ENCODE measurements at regions not wholly inside any gene's neighbourhood (a gene's known extent, or its start where the extent isn't known, plus 50 kb on each side); places are given as distances from the start of the nearest gene placed in this dataset.
"Not testable (repeated sequence)": the region's sequence is repeated elsewhere in the genome, so short reads cannot be mapped to it uniquely, and the experiment has no call there.

DNA sequence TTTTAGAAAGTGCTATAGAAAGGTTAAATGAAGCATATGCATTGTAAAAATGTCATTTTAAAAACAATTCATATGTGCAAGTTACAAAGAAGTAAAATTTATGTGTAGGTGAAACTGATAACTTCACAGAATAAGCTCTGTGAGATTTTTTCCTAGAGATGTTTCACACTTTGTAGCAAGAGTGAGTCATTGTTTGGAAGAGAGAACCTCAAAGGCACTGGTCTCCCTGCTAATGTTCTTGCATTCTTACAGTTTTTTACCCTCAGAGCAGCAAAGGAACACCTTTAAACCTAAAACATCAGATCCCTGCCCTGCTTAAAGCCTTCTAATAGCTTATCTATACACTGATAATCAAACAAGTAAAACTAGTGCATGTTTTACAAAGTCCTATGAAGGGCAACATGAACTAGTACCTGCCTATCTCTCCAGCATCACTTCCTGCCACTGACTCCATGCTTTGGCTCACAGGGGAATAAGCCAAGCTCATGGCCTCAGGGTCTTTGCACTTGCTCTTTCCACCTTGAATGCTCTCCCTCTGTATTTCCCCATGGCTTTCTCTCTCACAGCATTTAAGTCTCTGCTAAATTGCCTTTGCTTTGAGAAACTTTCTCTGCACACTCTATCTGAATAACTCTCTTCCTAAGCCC, 997.0 kb downstream of the GATA3 start:
- Histone ChIP-seq H3K9me3 (ENCODE audit: low read depth) (no peaks in the 10 kb centered on the region), H3K4me3 (no peak overlapping the region), H3K4me1 (ENCODE audit: low read depth) (no peaks in the 10 kb centered on the region), H3K27me3 (no peaks in the 10 kb centered on the region), H3K36me3 (no peaks in the 10 kb centered on the region), H3K27ac (no peak overlapping the region)
- TF ChIP-seq, protein P1, sequence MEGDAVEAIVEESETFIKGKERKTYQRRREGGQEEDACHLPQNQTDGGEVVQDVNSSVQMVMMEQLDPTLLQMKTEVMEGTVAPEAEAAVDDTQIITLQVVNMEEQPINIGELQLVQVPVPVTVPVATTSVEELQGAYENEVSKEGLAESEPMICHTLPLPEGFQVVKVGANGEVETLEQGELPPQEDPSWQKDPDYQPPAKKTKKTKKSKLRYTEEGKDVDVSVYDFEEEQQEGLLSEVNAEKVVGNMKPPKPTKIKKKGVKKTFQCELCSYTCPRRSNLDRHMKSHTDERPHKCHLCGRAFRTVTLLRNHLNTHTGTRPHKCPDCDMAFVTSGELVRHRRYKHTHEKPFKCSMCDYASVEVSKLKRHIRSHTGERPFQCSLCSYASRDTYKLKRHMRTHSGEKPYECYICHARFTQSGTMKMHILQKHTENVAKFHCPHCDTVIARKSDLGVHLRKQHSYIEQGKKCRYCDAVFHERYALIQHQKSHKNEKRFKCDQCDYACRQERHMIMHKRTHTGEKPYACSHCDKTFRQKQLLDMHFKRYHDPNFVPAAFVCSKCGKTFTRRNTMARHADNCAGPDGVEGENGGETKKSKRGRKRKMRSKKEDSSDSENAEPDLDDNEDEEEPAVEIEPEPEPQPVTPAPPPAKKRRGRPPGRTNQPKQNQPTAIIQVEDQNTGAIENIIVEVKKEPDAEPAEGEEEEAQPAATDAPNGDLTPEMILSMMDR (IDR thresholded peaks at IDR 0.05; ENCODE audit: low read depth, low read length) = no peak
- DNase-seq (ENCODE audit: low read depth in 1 of 2, low spot score in 1 of 2) = no peak

DNA sequence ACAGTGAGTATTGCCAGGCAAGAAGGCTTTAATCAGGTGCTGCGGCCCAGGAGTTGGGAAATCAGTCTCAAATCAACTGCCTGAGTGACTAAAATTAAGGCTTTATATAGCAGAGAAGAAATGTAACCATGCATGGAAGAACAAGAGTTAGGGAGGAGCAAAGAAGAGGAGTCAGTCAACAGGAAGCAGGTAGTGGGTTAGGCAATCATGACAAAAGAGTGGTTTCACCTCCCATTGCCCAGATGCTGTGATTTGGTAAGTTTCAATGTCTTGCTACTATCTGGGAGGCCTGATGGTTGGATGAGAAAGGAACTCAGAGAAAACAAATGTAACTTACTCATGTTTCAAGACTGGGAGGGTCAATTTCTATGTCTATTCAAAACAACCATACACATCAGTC, 998.3 kb downstream of the GATA3 start:
- TF ChIP-seq, protein P1 (IDR thresholded peaks at IDR 0.05; ENCODE audit: low read depth, low read length) = no peak

DNA sequence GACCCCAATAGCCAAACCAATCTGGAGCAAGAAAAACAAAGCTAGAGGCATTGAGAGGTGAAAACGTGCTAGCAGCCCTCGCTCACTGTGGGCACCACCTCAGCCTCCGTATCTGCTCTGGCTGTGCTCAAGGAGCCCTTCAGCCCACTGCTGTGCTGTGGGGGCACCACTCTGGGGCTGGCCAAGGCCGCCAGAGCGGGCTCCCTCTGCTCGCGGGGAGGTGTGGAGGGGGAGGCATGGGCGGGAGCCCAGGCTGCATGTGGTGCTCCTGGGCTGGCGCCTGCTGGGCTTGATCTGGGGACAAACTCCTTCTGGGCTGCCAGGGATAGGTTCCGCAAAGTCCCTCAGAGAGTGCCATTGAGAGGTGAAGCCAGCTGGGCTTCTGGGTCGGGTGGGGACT, 1002.0 kb downstream of the GATA3 start:
- Histone ChIP-seq H3K27me3 (no peaks in the 10 kb centered on the region), H3K36me3 (no peaks in the 10 kb centered on the region), H3K9me3 (ENCODE audit: low read depth) (no peaks in the 10 kb centered on the region), H3K4me1 (ENCODE audit: low read depth) (no peaks in the 10 kb centered on the region), H3K4me3 (no peak overlapping the region), H3K27ac (no peak overlapping the region)
- TF ChIP-seq, protein P1 (IDR thresholded peaks at IDR 0.05; ENCODE audit: low read depth, low read length) = no peak
- DNase-seq (ENCODE audit: low read depth in 1 of 2, low spot score in 1 of 2) = no peak

More for the DNA sequence above, 998.3 kb downstream of the GATA3 start:
- Histone ChIP-seq H3K27ac (no peak overlapping the region), H3K4me3 (no peak overlapping the region), H3K27me3 (no peaks in the 10 kb centered on the region), H3K9me3 (ENCODE audit: low read depth) (no peaks in the 10 kb centered on the region), H3K36me3 (no peaks in the 10 kb centered on the region), H3K4me1 (ENCODE audit: low read depth) (no peaks in the 10 kb centered on the region)
- DNase-seq (ENCODE audit: low read depth in 1 of 2, low spot score in 1 of 2) = no peak

DNA sequence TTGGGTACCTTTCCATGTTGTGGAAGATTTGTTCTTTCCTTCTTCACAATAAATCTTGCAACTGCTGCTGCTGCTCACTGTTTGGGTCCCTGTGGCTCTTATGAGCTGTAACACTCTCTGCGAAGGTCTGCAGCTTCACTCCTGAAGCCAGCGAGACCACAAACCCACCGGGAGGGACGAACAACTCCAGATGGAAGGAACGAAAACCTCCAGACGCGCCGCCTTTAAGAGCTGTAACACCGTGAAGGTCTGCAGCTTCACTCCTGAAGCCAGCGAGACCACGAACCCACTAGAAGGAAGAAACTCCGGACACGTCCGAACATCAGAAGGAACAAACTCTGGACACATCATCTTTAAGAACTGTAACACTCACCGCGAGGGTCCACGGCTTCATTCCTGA, 1002.8 kb downstream of the GATA3 start:
- not testable (repeated sequence) for H3K4me1 ChIP-seq (ENCODE audit: low read depth); DNase-seq (ENCODE audit: low read depth in 1 of 2, low spot score in 1 of 2); H3K36me3 ChIP-seq; H3K27ac ChIP-seq; H3K27me3 ChIP-seq; H3K4me3 ChIP-seq; H3K9me3 ChIP-seq (ENCODE audit: low read depth)

DNA sequence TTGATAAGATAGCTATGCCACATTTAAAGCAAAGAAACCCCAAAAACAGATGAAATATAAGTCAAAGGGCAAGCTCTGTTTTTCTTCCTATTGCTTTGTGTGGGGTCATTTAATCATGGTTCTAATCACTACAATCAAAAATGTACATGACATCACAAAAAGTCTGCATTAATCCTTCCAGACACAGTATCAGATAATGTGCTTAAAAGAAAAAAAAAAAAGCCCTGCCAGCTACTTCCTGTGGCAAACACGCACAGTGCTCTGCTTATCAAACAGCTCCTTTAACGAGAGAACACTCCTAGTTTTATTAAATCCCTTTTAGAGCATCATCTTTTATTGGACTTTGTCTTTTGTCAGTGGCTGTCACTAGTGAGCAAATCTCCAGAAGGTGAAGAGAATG, 1005.8 kb downstream of the GATA3 start:
- Histone ChIP-seq H3K27me3 (no peaks in the 10 kb centered on the region), H3K27ac (no peak overlapping the region), H3K9me3 (ENCODE audit: low read depth) (no peaks in the 10 kb centered on the region), H3K36me3 (no peaks in the 10 kb centered on the region), H3K4me1 (ENCODE audit: low read depth) (no peaks in the 10 kb centered on the region), H3K4me3 (no peak overlapping the region)
- TF ChIP-seq, protein P1 (IDR thresholded peaks at IDR 0.05; ENCODE audit: low read depth, low read length) = no peak
- DNase-seq (ENCODE audit: low read depth in 1 of 2, low spot score in 1 of 2) = no peak

DNA sequence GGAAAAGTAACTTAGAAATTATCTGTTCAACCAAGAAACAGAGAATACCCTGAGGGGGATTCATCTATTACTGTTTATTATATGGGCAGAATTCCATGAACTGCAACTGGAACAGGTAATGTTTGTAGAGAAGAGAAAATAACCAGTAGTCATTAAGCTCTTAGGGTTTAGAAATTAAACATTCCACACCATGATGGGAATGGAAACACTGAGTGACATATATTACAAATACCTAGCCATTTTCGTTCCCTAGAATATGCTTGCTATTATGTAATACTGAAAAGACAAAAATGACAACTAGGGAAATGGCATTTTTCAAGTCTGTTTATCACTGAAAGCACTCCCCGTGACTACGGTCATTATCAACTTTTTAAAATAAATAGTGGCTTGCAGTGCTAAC, 1007.4 kb downstream of the GATA3 start:
- H3K27me3 ChIP-seq = no peaks in the 10 kb centered on the region
- H3K36me3 ChIP-seq = no peaks in the 10 kb centered on the region
- no peaks in the 10 kb centered on the region for H3K9me3 ChIP-seq (ENCODE audit: low read depth)
- H3K4me1 ChIP-seq (ENCODE audit: low read depth) = no peaks in the 10 kb centered on the region
- no peak overlapping the region for H3K27ac ChIP-seq
- TF ChIP-seq, protein P1 (IDR thresholded peaks at IDR 0.05; ENCODE audit: low read depth, low read length) = no peak
- no peak overlapping the region for H3K4me3 ChIP-seq
- no peak for DNase-seq (ENCODE audit: low read depth in 1 of 2, low spot score in 1 of 2)
